ENCODE measurements at regions not wholly inside any gene's neighbourhood (a gene's known extent, or its start where the extent isn't known, plus 50 kb on each side); places are given as distances from the start of the nearest gene placed in this dataset.

- TF ChIP-seq, protein P1, sequence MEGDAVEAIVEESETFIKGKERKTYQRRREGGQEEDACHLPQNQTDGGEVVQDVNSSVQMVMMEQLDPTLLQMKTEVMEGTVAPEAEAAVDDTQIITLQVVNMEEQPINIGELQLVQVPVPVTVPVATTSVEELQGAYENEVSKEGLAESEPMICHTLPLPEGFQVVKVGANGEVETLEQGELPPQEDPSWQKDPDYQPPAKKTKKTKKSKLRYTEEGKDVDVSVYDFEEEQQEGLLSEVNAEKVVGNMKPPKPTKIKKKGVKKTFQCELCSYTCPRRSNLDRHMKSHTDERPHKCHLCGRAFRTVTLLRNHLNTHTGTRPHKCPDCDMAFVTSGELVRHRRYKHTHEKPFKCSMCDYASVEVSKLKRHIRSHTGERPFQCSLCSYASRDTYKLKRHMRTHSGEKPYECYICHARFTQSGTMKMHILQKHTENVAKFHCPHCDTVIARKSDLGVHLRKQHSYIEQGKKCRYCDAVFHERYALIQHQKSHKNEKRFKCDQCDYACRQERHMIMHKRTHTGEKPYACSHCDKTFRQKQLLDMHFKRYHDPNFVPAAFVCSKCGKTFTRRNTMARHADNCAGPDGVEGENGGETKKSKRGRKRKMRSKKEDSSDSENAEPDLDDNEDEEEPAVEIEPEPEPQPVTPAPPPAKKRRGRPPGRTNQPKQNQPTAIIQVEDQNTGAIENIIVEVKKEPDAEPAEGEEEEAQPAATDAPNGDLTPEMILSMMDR (IDR thresholded peaks at IDR 0.05), result no peak
- no peak for TF ChIP-seq POLR2A (IDR thresholded peaks at IDR 0.05)
- TF ChIP-seq POLR2AphosphoS5 (IDR thresholded peaks at IDR 0.05), result no peak
- no peak for TF ChIP-seq EP300 (IDR thresholded peaks at IDR 0.05)
Observed at GRCh38 chr11:22554221-22554620, 71.4 kb downstream of the FANCF start.
